ENCODE measurements at regions not wholly inside any gene's neighbourhood (a gene's known extent, or its start where the extent isn't known, plus 50 kb on each side); places are given as distances from the start of the nearest gene placed in this dataset.

DNA sequence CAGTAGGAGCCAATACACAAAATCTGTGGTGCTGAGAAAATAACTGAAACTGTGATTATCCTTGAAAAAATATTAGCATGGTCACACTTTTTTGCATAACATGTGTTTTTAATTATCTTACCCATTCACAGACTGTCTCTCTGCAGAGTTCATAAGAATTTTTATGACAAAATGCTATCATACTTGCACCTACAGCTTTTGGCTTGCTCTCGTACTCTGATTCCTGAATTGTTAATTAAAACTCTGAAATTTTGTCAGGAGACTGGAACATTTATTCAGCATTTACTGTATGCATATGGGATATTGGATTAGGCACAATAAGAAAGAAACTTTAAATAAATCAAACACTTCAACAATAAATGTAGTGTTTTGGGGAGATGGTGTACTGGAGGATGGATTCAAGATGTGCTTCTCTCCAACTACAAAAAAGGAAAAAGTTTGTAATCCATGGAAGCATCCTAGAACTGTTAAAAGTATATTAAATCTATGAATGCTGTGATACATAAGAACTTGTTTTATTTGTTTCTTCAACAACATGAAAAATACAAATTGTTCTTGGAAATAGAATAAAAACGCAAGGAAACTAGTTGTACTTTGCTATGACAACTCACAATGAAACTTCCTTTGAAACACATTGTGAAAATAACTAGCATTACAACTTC lies 260.5 kb downstream of the SPATA18 start:
- TF ChIP-seq EZH2phosphoT487 (IDR thresholded peaks at IDR 0.05; ENCODE audit: insufficient read depth, low read depth): no peak
- TF ChIP-seq EZH2 (IDR thresholded peaks at IDR 0.05; ENCODE audit: insufficient read depth, poor library complexity, severe bottlenecking): no peak

Data from GM23248 (cell line).